ENCODE measurements at regions not wholly inside any gene's neighbourhood (a gene's known extent, or its start where the extent isn't known, plus 50 kb on each side); places are given as distances from the start of the nearest gene placed in this dataset.
"Not testable (repeated sequence)": the region's sequence is repeated elsewhere in the genome, so short reads cannot be mapped to it uniquely, and the experiment has no call there.

GRCh38 chr12:114562654-114563053 lies 121.3 kb downstream of the TBX3 start:
- H3K4me1 ChIP-seq (ENCODE audit: control insufficient read depth in 1 of 2, extremely low read depth in 1 of 2, insufficient read depth in 2 of 2, low read length in 2 of 2): no peaks in the 10 kb centered on the region
- H3K27me3 ChIP-seq (replicated peaks in 1 of 2; ENCODE audit: control insufficient read depth in 2 of 2, extremely low read depth in 1 of 2, insufficient read depth in 2 of 2, low read length in 1 of 2): no peaks in the 10 kb centered on the region
- no peaks in the 10 kb centered on the region for H3K36me3 ChIP-seq (ENCODE audit: control insufficient read depth in 2 of 2, extremely low read depth in 1 of 2, insufficient read depth in 1 of 2, low read length in 1 of 2)
- ATAC-seq (replicated peaks in 1 of 4) (no peak), DNase-seq (no peak)
- CTCF ChIA-PET: no interaction called here
- no peak overlapping the region for H3K27ac ChIP-seq (ENCODE audit: low read length)
- WGBS (ENCODE audit: insufficient coverage): no CpG with 5 or more reads among the region's 2 CpGs
- no peak overlapping the region for H3K4me3 ChIP-seq (ENCODE audit: control insufficient read depth in 1 of 2, extremely low read depth in 1 of 2, low read length in 1 of 2)
- no peaks in the 10 kb centered on the region for H3K4me1 Mint-ChIP-seq
- H3K27me3 Mint-ChIP-seq: peaks cover 0 to 3% of the 10 kb centered on the region in 2 donors
- H3K9me3 ChIP-seq: no peaks in the 10 kb centered on the region
- H3K27ac Mint-ChIP-seq: no peak overlapping the region
- POLR2A ChIA-PET: no interaction called here
- no peak overlapping the region for H3K4me3 Mint-ChIP-seq
- H3K9me3 Mint-ChIP-seq: no peaks in the 10 kb centered on the region
- no peaks in the 10 kb centered on the region for H3K36me3 Mint-ChIP-seq

DNA sequence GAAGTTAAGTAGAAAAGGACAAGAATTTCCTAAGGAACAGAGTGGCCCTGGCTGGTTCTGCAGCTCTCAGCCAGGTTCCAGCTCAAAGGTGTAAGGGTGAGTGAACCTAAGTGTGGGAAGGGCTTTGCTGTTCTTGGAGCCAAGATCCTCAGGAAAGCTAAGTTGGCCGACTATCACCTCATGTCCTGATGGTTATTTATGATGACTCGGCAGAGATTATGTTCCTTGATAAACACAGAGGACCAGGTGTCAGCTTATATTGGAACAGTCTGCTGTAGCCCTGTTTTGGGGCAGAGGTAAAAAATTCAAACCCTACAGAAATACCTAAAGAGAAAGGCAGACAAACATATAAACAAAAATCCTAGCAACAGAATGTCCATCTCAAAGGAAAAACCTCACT lies 128.5 kb downstream of the TBX3 start:
- no CpG with 5 or more reads among the region's 2 CpGs for WGBS (ENCODE audit: insufficient coverage)
- H3K27ac ChIP-seq (ENCODE audit: low read length): no peak overlapping the region
- ChIA-PET POLR2A (no interaction called here), CTCF (no interaction called here)
- H3K36me3 ChIP-seq (ENCODE audit: control insufficient read depth in 2 of 2, extremely low read depth in 1 of 2, insufficient read depth in 1 of 2, low read length in 1 of 2): no peaks in the 10 kb centered on the region
- H3K36me3 Mint-ChIP-seq: no peaks in the 10 kb centered on the region
- H3K4me1 Mint-ChIP-seq: no peaks in the 10 kb centered on the region
- no peaks in the 10 kb centered on the region for H3K27me3 ChIP-seq (replicated peaks in 1 of 2; ENCODE audit: control insufficient read depth in 2 of 2, extremely low read depth in 1 of 2, insufficient read depth in 2 of 2, low read length in 1 of 2)
- DNase-seq: no peak
- H3K4me1 ChIP-seq (ENCODE audit: control insufficient read depth in 1 of 2, extremely low read depth in 1 of 2, insufficient read depth in 2 of 2, low read length in 2 of 2): no peaks in the 10 kb centered on the region
- H3K9me3 Mint-ChIP-seq: no peaks in the 10 kb centered on the region
- no peaks in the 10 kb centered on the region for H3K9me3 ChIP-seq
- peaks cover 0 to 5% of the 10 kb centered on the region in 2 donors for H3K27me3 Mint-ChIP-seq
- H3K27ac Mint-ChIP-seq: no peak overlapping the region
- H3K4me3 ChIP-seq (ENCODE audit: control insufficient read depth in 1 of 2, extremely low read depth in 1 of 2, low read length in 1 of 2): no peak overlapping the region
- ATAC-seq (replicated peaks in 1 of 4): no peak
- H3K4me3 Mint-ChIP-seq: no peak overlapping the region

DNA sequence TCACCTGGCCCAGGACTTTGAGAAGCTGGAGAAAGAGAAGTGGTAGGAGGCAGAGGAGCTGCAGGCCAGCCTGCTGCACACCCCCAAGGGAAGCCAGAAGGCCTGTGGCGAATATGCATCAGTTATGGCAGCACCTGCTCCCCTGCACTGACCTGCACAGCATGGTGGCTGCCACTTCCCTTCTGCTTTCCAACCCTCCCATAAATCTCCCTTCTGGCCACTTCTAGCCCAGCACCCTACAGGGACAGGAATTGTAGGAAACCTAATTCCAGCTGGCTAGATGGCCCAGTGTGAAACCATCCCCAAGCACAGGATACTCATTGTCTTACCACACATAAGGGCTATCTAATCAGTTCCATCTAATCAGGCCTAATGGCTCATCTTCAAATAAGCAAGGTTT lies 136.3 kb downstream of the TBX3 start:
- Histone ChIP-seq H3K4me3 (ENCODE audit: control insufficient read depth in 1 of 2, extremely low read depth in 1 of 2, low read length in 1 of 2) (no peak overlapping the region), H3K27ac (ENCODE audit: low read length) (no peak overlapping the region), H3K36me3 (ENCODE audit: control insufficient read depth in 2 of 2, extremely low read depth in 1 of 2, insufficient read depth in 1 of 2, low read length in 1 of 2) (no peaks in the 10 kb centered on the region), H3K27me3 (replicated peaks in 1 of 2; ENCODE audit: control insufficient read depth in 2 of 2, extremely low read depth in 1 of 2, insufficient read depth in 2 of 2, low read length in 1 of 2) (no peaks in the 10 kb centered on the region), H3K9me3 (no peaks in the 10 kb centered on the region), H3K4me1 (ENCODE audit: control insufficient read depth in 1 of 2, extremely low read depth in 1 of 2, insufficient read depth in 2 of 2, low read length in 2 of 2) (no peaks in the 10 kb centered on the region)
- ATAC-seq (replicated peaks in 1 of 4): no peak
- peaks cover 2 to 3% of the 10 kb centered on the region in 2 donors for H3K27me3 Mint-ChIP-seq
- H3K27ac Mint-ChIP-seq: no peak overlapping the region
- ChIA-PET POLR2A (no interaction called here), CTCF (no interaction called here)
- 71% methylated on average over 1 of the region's 1 CpG for WGBS (ENCODE audit: insufficient coverage)
- DNase-seq: no peak
- H3K9me3 Mint-ChIP-seq: no peaks in the 10 kb centered on the region
- H3K36me3 Mint-ChIP-seq: no peaks in the 10 kb centered on the region
- no peak overlapping the region for H3K4me3 Mint-ChIP-seq
- H3K4me1 Mint-ChIP-seq: no peaks in the 10 kb centered on the region

DNA sequence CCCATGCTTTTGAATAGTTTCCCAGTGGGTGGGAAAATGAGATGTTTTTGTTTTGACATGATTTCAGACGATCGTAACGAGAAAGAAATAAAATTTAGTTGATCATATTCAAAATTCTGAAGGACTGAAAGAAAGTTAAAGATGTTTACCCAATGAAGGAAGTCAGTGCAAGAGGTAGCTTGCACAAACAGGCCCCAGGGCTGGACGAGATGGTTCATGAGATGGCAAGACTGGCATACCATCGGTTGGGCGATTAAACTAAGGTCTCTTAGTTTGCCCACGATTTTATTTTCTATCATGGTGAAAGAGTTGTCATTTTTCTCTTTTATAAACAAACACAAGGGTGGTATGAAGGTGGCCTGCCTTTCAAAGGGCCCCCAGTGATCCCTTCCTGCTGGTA lies 124.5 kb upstream of the TBX5 start:
- no peak for ATAC-seq (replicated peaks in 1 of 4)
- no peak overlapping the region for H3K4me3 ChIP-seq (ENCODE audit: control insufficient read depth in 1 of 2, extremely low read depth in 1 of 2, low read length in 1 of 2)
- POLR2A ChIA-PET: no interaction called here

DNA sequence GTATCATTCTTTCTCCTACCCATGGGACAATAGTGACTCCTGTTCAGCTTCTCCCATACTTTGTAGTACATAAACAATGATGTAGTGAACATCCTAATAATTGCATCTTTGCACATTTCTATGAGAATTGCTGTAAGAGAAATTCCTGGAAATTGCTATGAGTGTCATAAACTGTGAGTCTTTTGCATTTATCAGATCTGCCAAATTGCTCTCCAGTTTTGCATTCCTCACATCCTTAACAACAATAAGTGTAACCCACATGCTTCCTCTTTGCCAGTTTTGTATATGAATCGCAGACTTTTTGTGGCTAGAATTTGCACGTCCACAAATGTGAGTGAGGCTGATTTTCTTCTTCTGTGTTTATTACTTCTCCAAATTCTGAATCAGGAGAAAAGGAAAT lies 124.0 kb upstream of the TBX5 start:
- H3K4me1 Mint-ChIP-seq: no peaks in the 10 kb centered on the region
- H3K27ac ChIP-seq (ENCODE audit: low read length): no peak overlapping the region
- no peak for DNase-seq
- H3K27me3 Mint-ChIP-seq: peaks cover 10 to 14% of the 10 kb centered on the region in 2 donors
- H3K9me3 Mint-ChIP-seq: no peaks in the 10 kb centered on the region
- no CpG with 5 or more reads among the region's 2 CpGs for WGBS (ENCODE audit: insufficient coverage)
- peaks cover 0 to 7% of the 10 kb centered on the region in 2 experiments for H3K27me3 ChIP-seq (replicated peaks in 1 of 2; ENCODE audit: control insufficient read depth in 2 of 2, extremely low read depth in 1 of 2, insufficient read depth in 2 of 2, low read length in 1 of 2)
- H3K9me3 ChIP-seq: no peaks in the 10 kb centered on the region
- CTCF ChIA-PET: no interaction called here
- no peak overlapping the region for H3K4me3 ChIP-seq (ENCODE audit: control insufficient read depth in 1 of 2, extremely low read depth in 1 of 2, low read length in 1 of 2)
- no peaks in the 10 kb centered on the region for H3K36me3 ChIP-seq (ENCODE audit: control insufficient read depth in 2 of 2, extremely low read depth in 1 of 2, insufficient read depth in 1 of 2, low read length in 1 of 2)
- ATAC-seq (replicated peaks in 1 of 4): no peak
- POLR2A ChIA-PET: no interaction called here
- H3K4me1 ChIP-seq (ENCODE audit: control insufficient read depth in 1 of 2, extremely low read depth in 1 of 2, insufficient read depth in 2 of 2, low read length in 2 of 2): no peaks in the 10 kb centered on the region
- no peak overlapping the region for H3K4me3 Mint-ChIP-seq
- H3K27ac Mint-ChIP-seq: no peak overlapping the region
- no peaks in the 10 kb centered on the region for H3K36me3 Mint-ChIP-seq

More for the DNA sequence above, 124.5 kb upstream of the TBX5 start:
- WGBS (ENCODE audit: insufficient coverage): 72% methylated on average over 3 of the region's 7 CpGs
- Histone ChIP-seq H3K36me3 (ENCODE audit: control insufficient read depth in 2 of 2, extremely low read depth in 1 of 2, insufficient read depth in 1 of 2, low read length in 1 of 2) (no peaks in the 10 kb centered on the region), H3K9me3 (no peaks in the 10 kb centered on the region), H3K4me1 (ENCODE audit: control insufficient read depth in 1 of 2, extremely low read depth in 1 of 2, insufficient read depth in 2 of 2, low read length in 2 of 2) (no peaks in the 10 kb centered on the region), H3K27me3 (replicated peaks in 1 of 2; ENCODE audit: control insufficient read depth in 2 of 2, extremely low read depth in 1 of 2, insufficient read depth in 2 of 2, low read length in 1 of 2) (peaks cover 0 to 7% of the 10 kb centered on the region in 2 experiments), H3K27ac (ENCODE audit: low read length) (no peak overlapping the region)
- no peaks in the 10 kb centered on the region for H3K36me3 Mint-ChIP-seq
- no peak overlapping the region for H3K4me3 Mint-ChIP-seq
- H3K27me3 Mint-ChIP-seq: peaks cover 10 to 14% of the 10 kb centered on the region in 2 donors
- no peaks in the 10 kb centered on the region for H3K9me3 Mint-ChIP-seq
- no peaks in the 10 kb centered on the region for H3K4me1 Mint-ChIP-seq
- H3K27ac Mint-ChIP-seq: no peak overlapping the region
- CTCF ChIA-PET: no interaction called here
- no peak for DNase-seq

DNA sequence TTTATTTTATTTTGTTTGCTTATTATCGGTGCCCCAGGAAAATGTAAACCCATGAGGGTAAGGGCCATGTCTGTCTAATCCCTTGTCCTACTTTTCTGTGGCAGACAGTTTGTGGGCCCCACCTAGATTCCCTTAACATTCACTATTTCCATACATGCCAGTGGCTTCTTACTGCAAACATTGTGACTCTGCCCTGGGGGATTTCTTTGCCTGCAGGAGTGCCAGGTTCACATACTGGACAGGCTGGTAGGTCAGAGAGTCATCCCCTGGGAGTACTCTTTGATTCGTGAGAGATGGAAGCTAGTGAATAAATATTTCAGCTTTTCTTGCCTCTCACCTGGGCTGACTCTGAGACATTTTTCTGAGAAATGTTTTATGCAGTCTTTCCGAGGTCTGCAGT lies 122.8 kb upstream of the TBX5 start:
- Histone ChIP-seq H3K4me3 (ENCODE audit: control insufficient read depth in 1 of 2, extremely low read depth in 1 of 2, low read length in 1 of 2) (no peak overlapping the region), H3K4me1 (ENCODE audit: control insufficient read depth in 1 of 2, extremely low read depth in 1 of 2, insufficient read depth in 2 of 2, low read length in 2 of 2) (no peaks in the 10 kb centered on the region), H3K9me3 (no peaks in the 10 kb centered on the region), H3K36me3 (ENCODE audit: control insufficient read depth in 2 of 2, extremely low read depth in 1 of 2, insufficient read depth in 1 of 2, low read length in 1 of 2) (no peaks in the 10 kb centered on the region), H3K27me3 (replicated peaks in 1 of 2; ENCODE audit: control insufficient read depth in 2 of 2, extremely low read depth in 1 of 2, insufficient read depth in 2 of 2, low read length in 1 of 2) (peaks cover 0 to 7% of the 10 kb centered on the region in 2 experiments), H3K27ac (ENCODE audit: low read length) (no peak overlapping the region)
- Mint-ChIP-seq H3K9me3 (no peaks in the 10 kb centered on the region), H3K27ac (no peak overlapping the region), H3K27me3 (peaks cover 10 to 14% of the 10 kb centered on the region in 2 donors), H3K4me1 (no peaks in the 10 kb centered on the region), H3K4me3 (no peak overlapping the region), H3K36me3 (no peaks in the 10 kb centered on the region)
- ChIA-PET CTCF (no interaction called here), POLR2A (no interaction called here)
- DNase-seq: no peak
- no peak for ATAC-seq (replicated peaks in 1 of 4)
- WGBS (ENCODE audit: insufficient coverage): 33% methylated on average over 2 of the region's 3 CpGs

- H3K27ac ChIP-seq (ENCODE audit: low read length); H3K9me3 Mint-ChIP-seq; H3K27me3 Mint-ChIP-seq; H3K27ac Mint-ChIP-seq; H3K36me3 ChIP-seq (ENCODE audit: control insufficient read depth in 2 of 2, extremely low read depth in 1 of 2, insufficient read depth in 1 of 2, low read length in 1 of 2); CTCF ChIA-PET; POLR2A ChIA-PET; H3K4me1 Mint-ChIP-seq; H3K36me3 Mint-ChIP-seq; ATAC-seq (replicated peaks in 1 of 4); H3K4me3 ChIP-seq (ENCODE audit: control insufficient read depth in 1 of 2, extremely low read depth in 1 of 2, low read length in 1 of 2); H3K4me1 ChIP-seq (ENCODE audit: control insufficient read depth in 1 of 2, extremely low read depth in 1 of 2, insufficient read depth in 2 of 2, low read length in 2 of 2); H3K9me3 ChIP-seq; DNase-seq; H3K4me3 Mint-ChIP-seq; H3K27me3 ChIP-seq (replicated peaks in 1 of 2; ENCODE audit: control insufficient read depth in 2 of 2, extremely low read depth in 1 of 2, insufficient read depth in 2 of 2, low read length in 1 of 2): not testable (repeated sequence)
- 70% methylated on average over 2 of the region's 2 CpGs for WGBS (ENCODE audit: insufficient coverage)
Measured at GRCh38 chr12:114521160-114521559, 115.2 kb upstream of the TBX5 start.
